ENCODE measurements at regions not wholly inside any gene's neighbourhood (a gene's known extent, or its start where the extent isn't known, plus 50 kb on each side); places are given as distances from the start of the nearest gene placed in this dataset.
A peak's percentile ranks its signal among the peaks of the same experiment; 100 is the strongest.
"Not testable (repeated sequence)": the region's sequence is repeated elsewhere in the genome, so short reads cannot be mapped to it uniquely, and the experiment has no call there.

DNA sequence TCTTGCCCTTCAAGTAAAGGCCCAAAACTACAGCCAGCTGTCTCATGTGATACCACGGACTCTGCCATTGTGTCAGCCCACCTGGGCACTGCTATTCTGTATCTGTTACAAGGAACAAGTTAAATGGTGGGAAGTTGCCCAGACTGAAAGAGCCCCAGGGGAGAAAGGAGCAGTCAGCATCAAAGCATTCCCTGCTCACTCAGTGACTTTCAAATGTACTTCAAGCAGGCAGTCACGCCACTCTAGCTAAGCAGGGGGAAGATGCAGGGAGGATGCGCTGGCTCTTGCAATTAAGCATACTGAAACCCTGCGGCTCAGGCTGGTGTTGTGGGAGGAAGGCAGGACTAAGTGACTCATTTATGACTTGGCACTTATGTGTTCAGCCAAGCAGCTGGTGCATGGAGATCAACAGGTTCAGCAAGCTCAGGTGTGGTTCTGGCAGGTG is 1249.6 kb downstream of the TYW1 start:
- peak; percentile 7 for DNase-seq (ENCODE audit: low spot score)

GRCh38 chr7:68247126-68247525 is 1250.5 kb downstream of the TYW1 start:
- DNase-seq (ENCODE audit: low spot score) = no peak

GRCh38 chr7:68247571-68247970 is 1250.9 kb downstream of the TYW1 start:
- DNase-seq (ENCODE audit: low spot score) = no peak

- no peak for DNase-seq (ENCODE audit: low spot score)
These were observed 1252.3 kb downstream of the TYW1 start for GRCh38 chr7:68248973-68249372.

- DNase-seq (ENCODE audit: low spot score) = no peak
These were observed 1253.0 kb downstream of the TYW1 start for GRCh38 chr7:68249611-68250010.

DNA sequence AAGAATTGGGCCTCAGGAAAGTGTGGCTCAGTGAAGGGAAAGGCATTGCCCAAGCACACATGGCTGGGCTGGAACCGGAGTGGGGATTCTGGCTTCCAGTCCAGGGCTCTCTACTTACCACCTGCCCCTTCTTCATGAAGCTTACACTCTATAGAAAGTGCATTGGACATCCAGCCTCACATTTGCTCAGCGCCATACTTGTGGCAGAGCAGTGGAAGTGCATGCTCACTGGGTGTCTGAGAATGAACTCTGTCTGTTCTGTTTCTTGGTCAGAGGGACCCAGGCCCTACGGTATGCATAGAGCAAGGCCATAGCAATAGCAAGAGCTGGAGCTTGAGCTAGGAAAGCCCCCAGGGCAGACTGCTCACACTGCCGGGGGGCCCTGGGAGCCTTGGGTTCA is 1253.5 kb downstream of the TYW1 start:
- no peak for DNase-seq (ENCODE audit: low spot score)

DNA sequence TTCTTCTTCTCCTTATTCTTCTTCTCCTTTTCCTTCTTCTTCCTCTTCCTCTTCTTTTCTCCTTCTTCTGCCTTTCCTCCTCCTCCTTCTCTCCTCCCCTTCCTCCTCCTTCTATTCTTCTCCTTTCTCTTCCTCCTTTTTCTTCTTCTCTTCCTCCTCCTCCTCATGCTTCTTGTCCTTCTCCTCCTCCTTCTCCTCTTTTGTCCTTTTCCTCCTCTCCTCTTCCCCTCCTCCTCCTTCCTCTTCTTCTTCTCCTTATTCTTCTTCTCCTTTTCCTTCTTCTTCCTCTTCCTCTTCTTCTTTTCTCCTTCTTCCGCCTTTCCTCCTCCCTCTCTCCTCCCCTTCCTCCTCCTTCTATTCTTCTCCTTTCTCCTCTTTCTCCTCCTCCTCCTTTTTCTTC is 1258.2 kb downstream of the TYW1 start:
- DNase-seq (ENCODE audit: low spot score) = not testable (repeated sequence)

- no peak for DNase-seq (ENCODE audit: low spot score)
These were observed 1259.7 kb downstream of the TYW1 start for GRCh38 chr7:68256295-68256694.

GRCh38 chr7:68258609-68259008 is 1262.0 kb downstream of the TYW1 start:
- DNase-seq (ENCODE audit: low spot score) = peak; percentile 13

DNA sequence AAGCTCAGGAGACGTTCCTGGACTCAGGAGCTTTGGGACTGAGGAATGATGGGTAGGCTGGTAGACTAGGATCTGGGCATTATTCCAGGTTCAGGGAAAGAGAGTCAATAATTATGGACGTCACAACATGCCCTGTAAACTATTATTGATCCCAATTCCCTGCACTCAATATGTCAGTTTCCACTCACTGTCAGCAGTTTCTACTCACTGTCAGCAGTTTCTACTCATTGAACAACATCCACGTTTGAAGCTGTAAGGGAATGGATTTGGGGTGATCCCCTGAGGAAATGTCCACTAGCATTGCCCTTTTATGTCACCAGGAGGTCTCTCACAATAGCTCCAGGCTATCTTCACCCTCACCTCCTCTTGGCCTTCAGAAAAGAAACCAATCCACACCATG is 1268.6 kb downstream of the TYW1 start:
- DNase-seq (ENCODE audit: low spot score) = no peak

- no peak for DNase-seq (ENCODE audit: low spot score)
These were observed 1269.5 kb downstream of the TYW1 start for GRCh38 chr7:68266004-68266579.

GRCh38 chr7:68267486-68267885 is 1270.9 kb downstream of the TYW1 start:
- no peak for DNase-seq (ENCODE audit: low spot score)

DNA sequence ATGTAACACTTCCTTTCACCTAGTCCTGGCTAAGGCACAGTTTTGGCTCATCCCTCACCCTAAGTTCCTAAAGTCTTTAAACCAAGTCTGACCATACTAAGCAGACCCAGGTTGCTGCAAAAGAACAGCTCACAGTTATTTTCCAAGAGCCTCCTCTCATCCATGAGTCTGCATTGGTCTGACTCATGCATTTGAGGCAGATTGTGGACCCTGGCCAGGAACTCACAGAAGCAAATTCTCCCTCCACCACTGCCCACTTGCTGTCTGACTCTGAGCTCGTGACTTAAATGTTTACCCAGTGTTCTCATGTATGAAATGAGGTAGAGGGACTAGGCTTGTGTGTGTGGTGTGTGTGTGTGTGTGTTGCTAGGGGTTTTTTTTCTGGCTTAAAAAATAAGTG is 1272.8 kb downstream of the TYW1 start:
- peak; percentile 82 for DNase-seq (ENCODE audit: low spot score)

- no peak for DNase-seq (ENCODE audit: low spot score)
These were observed 1275.9 kb downstream of the TYW1 start for GRCh38 chr7:68272507-68272906.

- no peak for DNase-seq (ENCODE audit: low spot score)
These were observed 1280.1 kb downstream of the TYW1 start for GRCh38 chr7:68276725-68277124.

DNA sequence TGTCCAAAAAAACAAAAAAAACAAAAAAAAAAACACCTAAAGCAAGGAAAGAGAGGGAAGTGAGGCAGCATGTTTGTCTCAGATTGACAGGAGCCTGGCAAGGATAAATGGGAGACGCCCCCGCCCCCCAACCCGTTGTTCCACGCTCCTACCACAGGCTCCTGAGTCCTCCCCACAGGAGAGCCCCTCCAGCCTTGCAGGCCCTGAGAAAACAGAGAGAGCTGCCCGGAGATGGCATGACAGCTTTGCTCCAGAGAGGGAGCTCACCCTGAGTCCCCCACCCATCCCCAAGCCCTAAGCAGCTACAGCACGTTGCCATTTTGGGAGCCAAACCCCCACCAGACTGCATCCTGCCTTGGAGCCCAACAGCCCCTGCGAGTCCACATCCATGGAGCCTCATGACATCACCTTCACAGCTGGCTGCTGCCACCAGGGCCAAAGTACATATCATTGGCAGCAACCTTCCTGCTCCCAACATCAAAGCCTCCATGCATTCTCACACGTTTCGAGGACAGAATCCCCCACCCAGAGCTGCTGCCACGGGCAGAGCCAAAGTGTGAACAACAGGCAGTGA is 1283.3 kb downstream of the TYW1 start:
- DNase-seq (ENCODE audit: low spot score) = no peak

DNA sequence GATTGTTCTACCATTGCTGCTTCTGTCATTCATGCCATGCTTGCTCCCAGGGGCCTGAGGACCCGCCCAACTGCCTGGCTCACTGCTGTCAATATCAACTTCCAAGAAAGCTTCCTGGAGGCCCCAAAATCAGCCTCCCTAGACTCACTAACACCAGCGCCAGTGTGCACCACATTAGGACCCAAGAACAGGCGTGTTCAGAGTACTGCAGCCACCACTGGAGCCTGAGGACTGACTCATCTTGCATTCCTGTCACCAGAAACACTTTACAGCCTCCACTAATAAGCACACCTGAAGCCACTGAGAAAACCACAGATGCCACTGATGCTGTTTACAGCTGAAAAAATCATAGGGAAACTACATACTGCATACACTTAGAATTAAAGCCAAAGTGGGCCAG is 1284.3 kb downstream of the TYW1 start:
- no peak for DNase-seq (ENCODE audit: low spot score)

DNA sequence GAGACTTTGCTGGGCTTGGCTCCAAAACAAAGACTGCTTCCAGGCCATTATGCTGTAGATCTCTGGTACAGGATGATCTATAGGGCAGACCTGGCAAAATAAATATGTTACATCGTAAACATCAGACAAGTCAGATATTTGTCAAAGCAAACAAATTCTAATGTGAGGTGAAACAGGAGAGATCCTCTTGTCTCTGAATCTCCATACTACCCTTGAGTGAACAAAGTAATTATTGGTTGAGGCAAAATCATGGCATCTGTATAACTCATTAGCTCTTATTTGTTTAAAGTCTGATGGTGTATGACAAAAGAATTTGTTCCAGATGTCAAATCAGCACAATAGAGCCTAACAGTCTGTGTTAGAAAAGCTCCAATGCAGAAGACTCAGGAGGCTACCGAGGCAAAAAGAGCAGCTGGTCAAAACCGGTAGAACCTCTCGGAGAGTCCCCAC is 1291.5 kb downstream of the TYW1 start:
- no peak for DNase-seq (ENCODE audit: low spot score)

- DNase-seq (ENCODE audit: low spot score) = no peak
These were observed 1295.1 kb downstream of the TYW1 start for GRCh38 chr7:68291710-68292109.

DNA sequence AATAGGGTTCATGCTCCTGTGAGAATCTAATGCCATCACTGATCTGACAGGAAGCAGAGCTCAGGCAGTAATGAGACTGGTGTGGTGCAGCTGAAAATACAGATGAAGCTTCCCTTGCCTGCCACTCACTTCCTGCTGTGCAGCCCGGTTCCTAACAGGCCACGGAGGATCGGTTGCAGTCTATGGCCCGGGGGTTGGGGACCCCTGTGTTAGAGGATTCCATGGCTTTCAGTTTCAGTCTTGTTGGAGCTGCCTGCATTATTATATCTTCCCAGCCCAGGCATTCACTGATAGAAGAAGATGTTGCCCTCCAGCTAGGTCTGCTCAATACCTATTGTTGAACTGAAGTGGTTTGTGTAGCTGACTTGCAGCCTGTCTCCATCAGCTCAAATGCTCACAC is 1298.8 kb downstream of the TYW1 start:
- DNase-seq (ENCODE audit: low spot score) = no peak

DNA sequence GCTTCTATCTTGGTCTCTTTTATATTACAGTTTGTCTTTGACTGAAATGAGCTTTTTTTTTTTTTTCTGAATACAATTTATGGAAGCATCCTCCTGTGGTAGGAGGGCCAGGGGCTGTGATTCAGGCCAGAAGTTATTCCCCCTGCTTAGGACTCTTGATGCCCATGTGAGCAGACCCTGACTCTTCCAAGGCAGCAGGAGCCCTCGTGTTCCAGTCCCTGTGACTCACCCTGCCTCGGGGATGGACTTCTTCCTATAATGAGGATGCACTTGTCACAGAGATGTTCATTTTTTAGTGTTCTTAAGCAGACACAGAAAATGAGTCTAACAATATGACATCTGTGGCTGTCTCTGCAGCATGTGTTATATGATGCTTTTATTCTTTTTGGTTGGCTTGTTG is 1293.7 kb upstream of the AUTS2 start:
- no peak for DNase-seq (ENCODE audit: low spot score)

DNA sequence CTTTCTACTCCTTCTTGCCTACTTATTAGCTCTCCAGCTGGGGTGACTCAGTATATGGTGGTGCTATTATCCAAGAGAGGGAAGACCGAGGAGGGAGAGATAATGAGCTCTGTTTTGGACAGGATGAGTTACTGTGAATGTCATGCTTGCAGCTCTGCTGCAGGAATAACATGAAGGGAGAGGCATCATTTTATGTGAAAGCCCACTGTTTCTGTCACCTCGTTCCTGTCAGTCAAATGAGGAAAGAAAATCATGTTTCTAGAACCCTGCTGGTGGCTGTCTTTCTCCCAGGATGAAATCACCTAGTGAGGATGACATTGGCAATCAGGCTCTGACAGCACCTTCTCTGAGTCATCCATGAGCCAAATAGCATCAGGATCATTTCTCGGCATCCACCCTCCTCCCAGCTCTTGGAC is 1291.6 kb upstream of the AUTS2 start:
- DNase-seq (ENCODE audit: low spot score) = no peak

GRCh38 chr7:68309271-68309670 is 1289.0 kb upstream of the AUTS2 start:
- DNase-seq (ENCODE audit: low spot score) = no peak

DNA sequence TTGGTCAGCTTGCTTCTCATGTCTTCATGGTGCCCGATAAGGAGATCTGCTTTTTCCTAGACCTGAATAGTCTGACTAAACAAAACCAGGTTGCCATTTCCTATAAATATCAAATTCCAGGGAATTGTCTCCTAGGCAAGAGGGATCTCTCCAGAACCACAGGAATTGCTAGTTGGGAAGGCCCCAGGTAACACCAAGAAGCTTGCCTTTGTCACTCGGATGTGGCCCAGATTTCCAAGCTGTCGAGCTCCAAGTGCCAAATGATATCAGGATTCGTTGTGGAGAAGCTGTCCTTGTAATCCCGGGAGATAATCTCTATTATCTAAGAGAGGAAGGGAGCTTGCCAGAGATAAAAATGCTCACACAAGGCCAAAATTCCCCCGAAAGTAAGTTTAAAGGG is 1288.5 kb upstream of the AUTS2 start:
- peak; percentile 23 for DNase-seq (ENCODE audit: low spot score)
